Pancreas (tissue), 10 donors: ENCODE measurements at regions not wholly inside any gene's neighbourhood (a gene's known extent, or its start where the extent isn't known, plus 50 kb on each side); places are given as distances from the start of the nearest gene placed in this dataset.

ENCODE experiments used
- ATAC-seq, 4 donors: fragments of 200-7000 bp; cut with Tn5 transposase; one replicate each; pipeline versions ENCODE4 v1.8.0 to v1.9.1; 2020; ENCODE audit warnings: mild to moderate bottlenecking in 4 of 4, moderate library complexity in 4 of 4
- DNase-seq, 6 donors: peaks; one replicate each; pipeline ENCODE4 v3.0.0-alpha.2; 2020
- FAIRE-seq: peaks from 2 replicates; lab custom pipeline; 2012; peaks lifted over from hg19 to GRCh38; lab: Jason Lieb, UNC
- H3K27ac ChIP-seq, 4 donors: fragments of 200-600 bp; sonication (generic); 1 replicate in 3 of 4; 2 replicates in 1 of 4; pipeline versions ENCODE4 v1.5.0 to v1.8.0; 2020
- H3K27me3 ChIP-seq, 4 donors: fragments of 200-600 bp; one replicate each; pipeline ENCODE4 v1.8.0; 2021
- H3K36me3 ChIP-seq, 3 donors: fragments of 200-600 bp; sonication (generic) in 1 of 3; one replicate each; pipeline versions ENCODE4 v1.5.0 to v1.8.0; 2020 to 2021
- H3K4me1 ChIP-seq, 3 donors: fragments of 200-600 bp; one replicate each; pipeline ENCODE4 v1.8.0; 2021
- H3K4me3 ChIP-seq, 4 donors: fragments of 200-600 bp; sonication (generic) in 2 of 4; one replicate each; pipeline versions ENCODE4 v1.5.0 to v1.8.0; 2020 to 2021
- H3K9me3 ChIP-seq, 4 donors: fragments of 200-600 bp; one replicate each; pipeline ENCODE4 v1.8.0; 2021
- CTCF ChIP-seq, 4 donors: fragments of 200-600 bp; sonication (generic) in 3 of 4; IDR thresholded peaks; one replicate each; pipeline versions ENCODE4 v1.5.0 to v1.8.0; 2021; ENCODE audit warnings: antibody characterized with exemption in 4 of 4
- WGBS, 2 donors: extraction: QIAGEN DNeasy Blood & Tissue Kit; methylation state at CpG; one replicate each; pipeline ENCODE4 v1.1.7; 2013; 5-methylcytosine and 5-hydroxymethylcytosine counted together
- intact Hi-C, 3 donors: fragments of 100-400 bp; cut with DNase I; formaldehyde crosslinking; loops; one replicate each; pipeline versions ENCODE4 v1.11.1 to v1.14.2; 2022
- donor health status: healthy with polysubstance abuse.
- donor health status: DM: no; HTN: no; CAD: no; lungs with moderate emphysema.
- donor health status: DM: no; HTN: no; CAD: no.
- donor health status: control.
- donor health status: control.
- donor health status: Bipolar disorder and iron deficiency.
- donor health status: DM: yes; HTN: yes; CAD: no.
- donor health status: DM: no; HTN: no; CAD: no.
- donor health status: DM: no; HTN: no; CAD: no.
- donor health status: DM: yes; HTN: yes; CAD: no.

GRCh38 chr14:22231018-22231417, 358.0 kb downstream of the DAD1 start:
- WGBS, 2 donors = 75 to 92% methylated on average over 1 of the region's 1 CpG
- TF ChIP-seq CTCF (IDR thresholded peaks at IDR 0.05) = no peak
- ATAC-seq = no peak
- intact Hi-C loops = no loop called here
- DNase-seq = no peak
- Histone ChIP-seq H3K9me3 (no peaks in the 10 kb centered on the region), H3K27me3 (no peaks in the 10 kb centered on the region), H3K36me3 (no peaks in the 10 kb centered on the region), H3K4me3 (no peak overlapping the region), H3K27ac (no peak overlapping the region), H3K4me1 (no peaks in the 10 kb centered on the region)
- FAIRE-seq = no peak

- no peaks in the 10 kb centered on the region for H3K9me3 ChIP-seq
- H3K27ac ChIP-seq = no peak overlapping the region
- no peak for FAIRE-seq
- H3K4me3 ChIP-seq = no peak overlapping the region
- 64 to 72% methylated on average over 2 of the region's 2 CpGs for WGBS, 2 donors
- no peak for DNase-seq
- H3K36me3 ChIP-seq = no peaks in the 10 kb centered on the region
- no peaks in the 10 kb centered on the region for H3K4me1 ChIP-seq
- intact Hi-C loops = no loop called here
- no peak for TF ChIP-seq CTCF (IDR thresholded peaks at IDR 0.05)
- H3K27me3 ChIP-seq = no peaks in the 10 kb centered on the region
- no peak for ATAC-seq
Measured at GRCh38 chr14:22230517-22230916, 358.5 kb downstream of the DAD1 start.

GRCh38 chr14:22227084-22227483, 361.9 kb downstream of the DAD1 start:
- Histone ChIP-seq H3K27me3 (no peaks in the 10 kb centered on the region), H3K4me3 (no peak overlapping the region), H3K27ac (no peak overlapping the region), H3K36me3 (no peaks in the 10 kb centered on the region), H3K4me1 (no peaks in the 10 kb centered on the region), H3K9me3 (no peaks in the 10 kb centered on the region)
- WGBS, 2 donors = 81 to 96% methylated on average over 4 of the region's 4 CpGs
- no peak for TF ChIP-seq CTCF (IDR thresholded peaks at IDR 0.05)
- ATAC-seq (no peak), DNase-seq (no peak), FAIRE-seq (no peak)
- intact Hi-C loops = no loop called here

GRCh38 chr14:22226381-22226780, 362.6 kb downstream of the DAD1 start:
- DNase-seq = no peak
- FAIRE-seq = no peak
- Histone ChIP-seq H3K4me3 (no peak overlapping the region), H3K4me1 (no peaks in the 10 kb centered on the region), H3K27me3 (no peaks in the 10 kb centered on the region), H3K36me3 (no peaks in the 10 kb centered on the region), H3K27ac (no peak overlapping the region), H3K9me3 (no peaks in the 10 kb centered on the region)
- TF ChIP-seq CTCF (IDR thresholded peaks at IDR 0.05) = no peak
- no peak for ATAC-seq
- intact Hi-C loops = no loop called here
- 74 to 77% methylated on average over 8 of the region's 8 CpGs for WGBS, 2 donors

- FAIRE-seq = no peak
- intact Hi-C loops = no loop called here
- Histone ChIP-seq H3K4me1 (no peaks in the 10 kb centered on the region), H3K4me3 (no peak overlapping the region), H3K9me3 (no peaks in the 10 kb centered on the region), H3K27ac (no peak overlapping the region), H3K27me3 (peaks cover 0 to 3% (median 0%) of the 10 kb centered on the region in 4 donors), H3K36me3 (no peaks in the 10 kb centered on the region)
- no peak for ATAC-seq
- DNase-seq = no peak
- 47 to 52% methylated on average over 4 of the region's 4 CpGs for WGBS, 2 donors
- no peak for TF ChIP-seq CTCF (IDR thresholded peaks at IDR 0.05)
Measured at GRCh38 chr14:22225516-22226140, 363.4 kb downstream of the DAD1 start.
